ENCODE measurements at regions not wholly inside any gene's neighbourhood (a gene's known extent, or its start where the extent isn't known, plus 50 kb on each side); places are given as distances from the start of the nearest gene placed in this dataset.

DNA sequence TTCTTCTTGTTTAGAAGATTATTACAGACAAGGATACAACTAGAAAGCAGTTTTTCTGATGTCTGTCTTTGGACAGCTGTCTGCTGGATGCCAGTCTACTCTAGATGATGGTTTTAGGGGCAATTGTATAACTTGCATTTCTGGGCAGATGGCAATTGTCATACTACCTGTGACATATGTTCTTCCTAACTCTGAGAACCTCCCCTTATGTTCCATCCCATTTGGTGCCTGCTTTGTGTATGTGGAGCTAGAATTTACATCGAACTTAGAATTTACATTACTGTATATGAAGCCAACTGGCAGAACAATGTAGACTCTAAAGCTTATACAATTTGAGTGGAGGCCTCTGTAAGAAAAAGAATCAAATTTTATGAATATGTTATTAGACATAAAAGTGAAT lies 430.2 kb upstream of the SEL1L start:
- in situ Hi-C loops (cut with HindIII; ENCODE audit: low pct_unique_long_range_greater_than_20kb, low sequenced_read_pairs), result no loop called here
- DNase-seq (ENCODE audit: low read depth in 1 of 2, low spot score in 1 of 2), result no peak
- TF ChIP-seq JUND (IDR thresholded peaks at IDR 0.05; ENCODE audit: low read depth), result no peak

DNA sequence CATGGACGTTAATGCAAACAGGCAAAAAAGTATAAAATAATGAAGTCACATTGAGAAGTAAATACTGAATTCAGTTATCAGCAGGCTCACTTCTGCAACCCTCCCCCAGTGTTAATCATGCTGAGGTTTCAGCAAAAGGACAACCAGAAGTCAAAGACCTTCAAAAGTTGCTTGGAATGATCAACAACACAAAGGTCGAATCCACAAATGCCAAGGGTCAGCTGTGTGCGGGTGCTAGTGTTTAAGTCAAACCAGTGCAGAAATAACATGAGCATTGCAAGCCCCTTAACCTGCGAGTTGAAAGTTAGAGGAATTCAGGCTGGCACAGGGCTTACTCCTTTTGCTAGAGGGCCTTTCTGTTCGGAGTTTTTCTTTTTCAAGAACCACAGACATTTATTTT lies 436.7 kb upstream of the SEL1L start:
- DNase-seq (ENCODE audit: low read depth in 1 of 2, low spot score in 1 of 2), result no peak
- no peak for TF ChIP-seq JUND (IDR thresholded peaks at IDR 0.05; ENCODE audit: low read depth)
- in situ Hi-C loops (cut with HindIII; ENCODE audit: low pct_unique_long_range_greater_than_20kb, low sequenced_read_pairs), result no loop called here

DNA sequence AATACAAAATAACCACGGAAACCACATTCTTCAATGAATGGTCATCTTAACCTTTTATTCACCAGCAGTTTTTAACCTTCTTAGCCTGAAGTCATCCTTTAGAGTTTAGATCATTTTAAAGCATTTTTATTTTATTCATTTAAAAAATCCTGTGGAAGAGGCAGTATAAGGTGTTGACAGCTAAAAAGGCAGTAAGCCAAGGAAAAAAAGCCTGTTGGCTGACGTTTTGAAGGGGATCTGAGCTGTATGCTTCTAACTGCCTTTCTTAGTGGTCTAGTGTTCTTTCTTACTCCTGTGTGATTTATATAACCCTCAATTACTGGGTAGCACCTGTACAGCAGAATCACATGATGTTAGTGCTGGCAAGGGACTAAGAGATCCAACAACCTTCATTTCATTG lies 438.3 kb upstream of the SEL1L start:
- in situ Hi-C loops (cut with HindIII; ENCODE audit: low pct_unique_long_range_greater_than_20kb, low sequenced_read_pairs), result no loop called here
- no peak for TF ChIP-seq JUND (IDR thresholded peaks at IDR 0.05; ENCODE audit: low read depth)
- DNase-seq (ENCODE audit: low read depth in 1 of 2, low spot score in 1 of 2), result no peak

DNA sequence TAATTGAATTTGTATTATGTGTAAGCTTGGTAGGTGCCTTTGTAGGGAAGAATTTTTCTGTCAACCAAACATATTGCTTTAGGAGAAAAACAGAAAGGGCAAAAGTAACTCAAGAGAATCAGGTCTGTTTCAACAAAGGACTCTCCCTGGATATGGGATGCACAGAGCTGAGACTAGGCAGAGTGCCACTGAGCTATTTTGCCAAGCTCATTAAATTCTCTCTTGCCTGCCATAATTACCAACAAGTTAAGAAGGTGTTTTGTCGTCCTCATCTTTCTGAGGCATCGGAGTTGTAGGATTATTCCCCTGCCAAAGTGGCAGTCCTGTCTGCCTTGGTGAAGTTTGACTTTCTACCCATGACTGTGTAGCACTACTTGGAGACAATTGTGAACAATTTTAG lies 438.9 kb upstream of the SEL1L start:
- in situ Hi-C loops (cut with HindIII; ENCODE audit: low pct_unique_long_range_greater_than_20kb, low sequenced_read_pairs), result no loop called here
- no peak for DNase-seq (ENCODE audit: low read depth in 1 of 2, low spot score in 1 of 2)
- TF ChIP-seq JUND (IDR thresholded peaks at IDR 0.05; ENCODE audit: low read depth), result no peak

DNA sequence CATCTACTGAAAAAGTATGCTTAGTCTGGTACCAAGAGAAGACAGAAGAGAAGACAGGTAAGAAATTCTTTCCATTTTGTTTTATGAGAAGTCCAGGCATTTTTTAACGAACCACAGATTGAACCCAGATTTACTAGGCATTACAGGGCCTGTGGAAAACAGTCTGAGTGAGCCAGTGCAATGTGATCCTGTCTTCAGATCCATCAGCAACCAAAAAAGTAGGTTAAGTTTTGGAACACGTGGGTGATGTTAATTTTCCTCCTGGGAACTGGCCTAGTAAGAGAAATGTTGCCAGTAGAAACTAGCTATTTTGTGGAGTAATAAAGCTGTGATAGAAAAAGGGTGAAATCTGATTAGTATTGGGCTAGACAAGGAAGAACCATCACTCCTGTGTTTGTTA lies 440.9 kb upstream of the SEL1L start:
- no peak for TF ChIP-seq JUND (IDR thresholded peaks at IDR 0.05; ENCODE audit: low read depth)
- no peak for DNase-seq (ENCODE audit: low read depth in 1 of 2, low spot score in 1 of 2)
- in situ Hi-C loops (cut with HindIII; ENCODE audit: low pct_unique_long_range_greater_than_20kb, low sequenced_read_pairs), result no loop called here

DNA sequence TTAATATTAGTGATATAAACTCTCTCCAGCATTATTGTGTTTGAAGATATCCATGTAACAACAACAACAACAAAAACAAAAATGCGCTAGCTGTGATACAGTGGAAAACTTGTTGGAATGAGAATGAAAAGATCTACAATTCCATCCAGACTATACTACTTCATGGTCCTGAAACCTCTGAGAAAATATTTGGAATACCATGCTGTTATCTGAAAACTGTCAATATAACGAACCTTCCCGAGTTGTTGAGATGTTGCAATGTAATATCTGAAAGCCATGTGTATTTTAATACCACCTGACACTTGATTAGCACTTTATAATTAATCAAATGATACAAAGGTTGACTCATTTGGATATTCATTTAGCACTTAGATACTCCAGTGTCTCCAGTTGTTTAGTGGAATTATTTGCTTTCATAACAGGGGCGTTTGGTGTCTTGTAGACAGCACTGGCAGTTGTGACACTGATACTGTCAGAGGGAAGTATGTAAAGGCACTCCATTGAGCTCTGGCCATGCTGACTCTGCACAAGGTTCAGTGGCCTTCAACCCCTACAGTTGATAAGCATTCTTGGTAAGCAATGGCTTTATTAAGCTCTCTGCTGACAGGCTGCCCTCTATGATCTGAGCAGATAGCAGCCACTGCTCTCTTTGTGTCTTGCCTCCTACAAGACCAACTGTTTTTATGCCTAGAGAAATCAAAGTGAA lies 447.1 kb upstream of the SEL1L start:
- no peak for DNase-seq (ENCODE audit: low read depth in 1 of 2, low spot score in 1 of 2)
- in situ Hi-C loops (cut with HindIII; ENCODE audit: low pct_unique_long_range_greater_than_20kb, low sequenced_read_pairs), result no loop called here
- TF ChIP-seq JUND (IDR thresholded peaks at IDR 0.05; ENCODE audit: low read depth), result no peak

DNA sequence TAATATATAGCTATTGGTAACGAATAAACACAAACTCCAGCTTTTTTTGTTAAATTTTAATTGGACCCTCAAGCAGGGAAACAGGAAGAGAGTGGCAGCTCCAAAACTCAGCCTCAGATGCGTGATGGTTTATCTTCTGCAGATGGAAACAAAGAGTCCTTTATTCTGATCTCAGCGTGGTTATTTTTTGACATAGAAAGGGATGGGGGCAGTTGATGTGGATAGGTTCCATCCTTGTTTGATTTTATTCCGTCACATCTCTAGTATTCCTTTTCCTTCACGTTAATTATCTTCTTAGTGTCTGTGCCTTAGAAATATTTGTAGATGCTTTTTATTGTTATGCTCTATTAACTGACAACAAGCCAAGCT lies 447.6 kb upstream of the SEL1L start:
- no peak for DNase-seq (ENCODE audit: low read depth in 1 of 2, low spot score in 1 of 2)
- TF ChIP-seq JUND (IDR thresholded peaks at IDR 0.05; ENCODE audit: low read depth), result no peak
- in situ Hi-C loops (cut with HindIII; ENCODE audit: low pct_unique_long_range_greater_than_20kb, low sequenced_read_pairs), result no loop called here

DNA sequence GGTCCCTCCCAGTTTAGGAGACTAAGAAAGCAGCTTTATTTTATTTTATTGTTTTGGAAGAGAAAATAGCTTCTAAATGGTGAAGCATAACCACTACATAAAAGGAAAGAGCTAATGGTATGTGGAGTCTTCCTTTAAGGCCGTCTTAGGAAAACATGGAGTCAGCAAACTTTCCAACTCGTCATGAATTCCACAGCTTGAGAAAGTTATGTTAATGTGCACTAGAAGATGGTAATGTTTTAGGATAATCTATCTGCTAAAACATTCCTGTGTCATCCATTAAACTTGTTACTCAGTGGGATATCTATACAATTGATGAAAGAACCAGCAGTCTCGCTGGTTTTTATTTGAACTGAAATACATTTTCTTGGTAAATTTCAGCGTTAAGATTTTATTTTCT lies 448.4 kb upstream of the SEL1L start:
- no peak for DNase-seq (ENCODE audit: low read depth in 1 of 2, low spot score in 1 of 2)
- no peak for TF ChIP-seq JUND (IDR thresholded peaks at IDR 0.05; ENCODE audit: low read depth)
- in situ Hi-C loops (cut with HindIII; ENCODE audit: low pct_unique_long_range_greater_than_20kb, low sequenced_read_pairs), result no loop called here

DNA sequence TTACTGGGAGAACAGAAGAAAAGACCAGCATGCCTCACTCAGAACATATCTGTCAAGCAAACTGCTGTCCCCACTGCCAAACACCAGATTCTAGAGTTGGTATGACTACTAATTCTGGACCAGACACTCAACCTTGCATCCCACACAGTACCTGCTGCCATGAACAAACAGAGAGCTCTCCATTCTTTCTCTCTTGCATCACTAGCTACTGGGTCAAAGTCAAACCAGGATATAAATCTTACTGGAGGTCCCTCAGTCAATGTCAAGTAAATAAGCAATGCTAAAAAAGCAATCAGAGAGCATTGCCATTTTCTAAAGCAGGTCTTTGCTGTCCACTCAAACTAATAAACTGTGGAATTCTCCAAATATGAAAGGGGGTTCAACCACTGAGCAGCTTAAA lies 452.4 kb upstream of the SEL1L start:
- DNase-seq (ENCODE audit: low read depth in 1 of 2, low spot score in 1 of 2), result peak in 1 of 2 experiments; percentile 65
- no peak for TF ChIP-seq JUND (IDR thresholded peaks at IDR 0.05; ENCODE audit: low read depth)
- in situ Hi-C loops (cut with HindIII; ENCODE audit: low pct_unique_long_range_greater_than_20kb, low sequenced_read_pairs), result no loop called here

DNA sequence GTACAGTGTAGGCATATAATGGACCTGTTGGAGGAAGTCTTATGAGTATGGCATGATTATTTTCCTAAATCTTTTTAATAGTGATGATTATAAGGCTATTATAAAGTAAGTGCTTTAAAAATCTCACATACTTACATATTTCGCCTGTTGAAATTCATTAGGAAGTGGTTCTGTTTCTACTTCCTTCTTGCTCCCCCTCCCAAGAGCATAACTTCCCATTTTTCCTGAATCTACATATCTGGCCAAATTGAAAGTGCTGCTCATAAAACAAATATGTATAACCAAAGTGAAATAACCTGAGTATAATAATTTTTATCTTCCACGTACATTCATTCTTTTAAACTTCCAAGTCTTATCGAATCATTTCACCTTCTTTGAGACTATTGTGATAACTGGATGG lies 455.6 kb upstream of the SEL1L start:
- no peak for TF ChIP-seq JUND (IDR thresholded peaks at IDR 0.05; ENCODE audit: low read depth)
- in situ Hi-C loops (cut with HindIII; ENCODE audit: low pct_unique_long_range_greater_than_20kb, low sequenced_read_pairs), result no loop called here
- no peak for DNase-seq (ENCODE audit: low read depth in 1 of 2, low spot score in 1 of 2)

DNA sequence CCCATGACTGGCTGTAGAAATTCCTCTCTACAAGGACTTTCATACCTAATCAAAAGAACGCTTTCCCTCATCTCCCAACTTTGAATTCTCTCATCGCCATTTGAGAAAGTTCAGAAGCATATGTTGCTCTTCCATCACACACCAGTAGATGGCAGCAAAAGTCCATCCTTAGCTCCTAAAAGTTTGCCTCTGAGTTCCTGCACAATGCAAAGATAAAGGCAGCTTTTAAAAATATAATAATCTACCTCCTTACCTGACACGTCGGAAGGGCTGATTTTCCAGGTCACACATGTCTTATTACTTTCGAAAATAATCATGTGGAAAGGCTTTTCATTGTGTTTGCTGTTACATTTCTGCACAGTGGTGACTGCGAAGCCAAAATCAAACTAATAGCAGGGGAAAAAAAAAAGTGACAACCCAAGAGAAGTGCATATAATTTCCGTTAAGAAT lies 456.7 kb upstream of the SEL1L start:
- in situ Hi-C loops (cut with HindIII; ENCODE audit: low pct_unique_long_range_greater_than_20kb, low sequenced_read_pairs), result no loop called here
- no peak for TF ChIP-seq JUND (IDR thresholded peaks at IDR 0.05; ENCODE audit: low read depth)
- DNase-seq (ENCODE audit: low read depth in 1 of 2, low spot score in 1 of 2), result peak; percentile 35 to 82

DNA sequence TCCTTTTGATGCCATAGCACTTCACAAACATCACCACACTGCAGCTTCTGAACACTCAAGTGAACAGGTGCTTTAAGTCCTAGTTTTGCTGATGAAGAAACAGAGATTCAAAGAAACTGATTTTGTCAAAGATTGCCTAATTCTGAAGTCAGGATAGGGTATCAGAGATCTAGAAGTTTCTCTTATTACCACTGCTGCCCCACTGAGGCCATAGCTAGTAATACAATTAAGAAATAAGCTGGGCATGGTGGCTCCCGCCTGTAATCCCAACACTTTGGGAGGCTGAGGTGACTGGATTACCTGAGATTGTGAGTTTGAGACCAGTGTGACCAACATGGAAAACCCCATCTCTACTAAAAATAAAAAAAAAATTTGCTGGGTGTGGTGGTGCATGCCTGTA lies 458.3 kb upstream of the SEL1L start:
- no peak for TF ChIP-seq JUND (IDR thresholded peaks at IDR 0.05; ENCODE audit: low read depth)
- in situ Hi-C loops (cut with HindIII; ENCODE audit: low pct_unique_long_range_greater_than_20kb, low sequenced_read_pairs), result no loop called here
- DNase-seq (ENCODE audit: low read depth in 1 of 2, low spot score in 1 of 2), result peak in 1 of 2 experiments; percentile 30

DNA sequence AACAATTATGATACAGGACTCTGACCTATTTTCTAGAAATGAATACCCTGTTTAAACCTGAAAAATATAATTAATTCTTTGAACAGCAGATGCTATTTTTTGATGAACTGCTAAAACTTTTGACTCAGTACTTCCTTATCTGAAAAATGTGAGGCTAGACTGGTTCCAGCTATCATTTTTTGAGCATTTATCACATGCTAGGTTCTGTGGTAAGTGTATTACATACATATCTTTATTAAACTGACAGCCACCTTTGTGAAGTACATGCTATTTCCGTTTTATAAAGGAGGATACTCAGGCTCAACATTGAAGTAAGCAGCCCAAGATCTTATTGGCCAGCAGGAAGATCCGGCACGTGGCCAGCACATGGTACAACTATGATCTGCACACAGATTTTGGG lies 459.8 kb upstream of the SEL1L start:
- no peak for TF ChIP-seq JUND (IDR thresholded peaks at IDR 0.05; ENCODE audit: low read depth)
- no peak for DNase-seq (ENCODE audit: low read depth in 1 of 2, low spot score in 1 of 2)
- in situ Hi-C loops (cut with HindIII; ENCODE audit: low pct_unique_long_range_greater_than_20kb, low sequenced_read_pairs), result no loop called here

DNA sequence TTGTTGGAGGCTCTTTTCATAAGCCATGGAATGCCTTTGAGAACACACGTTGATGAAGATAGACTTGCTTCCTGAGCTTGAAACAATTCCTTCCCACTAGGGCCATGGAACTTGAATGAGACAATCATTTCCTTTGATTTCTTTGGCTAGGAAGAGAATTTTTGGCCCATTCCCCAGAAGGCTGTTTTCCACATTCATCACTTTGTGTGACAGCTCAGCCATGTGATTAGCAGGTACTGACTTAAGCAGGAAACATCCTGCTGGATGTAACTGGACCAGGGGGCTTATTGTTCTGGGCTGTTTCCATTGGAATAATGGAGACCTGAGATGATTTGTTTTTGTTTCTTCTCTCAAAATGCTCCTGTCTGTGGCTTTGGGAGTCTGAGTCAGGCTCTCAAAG lies 469.8 kb upstream of the SEL1L start:
- TF ChIP-seq JUND (IDR thresholded peaks at IDR 0.05; ENCODE audit: low read depth), result no peak
- no peak for DNase-seq (ENCODE audit: low read depth in 1 of 2, low spot score in 1 of 2)
- in situ Hi-C loops (cut with HindIII; ENCODE audit: low pct_unique_long_range_greater_than_20kb, low sequenced_read_pairs), result no loop called here

All from T47D (cell line).